Spleen (tissue), 11 donors: ENCODE measurements at regions not wholly inside any gene's neighbourhood (a gene's known extent, or its start where the extent isn't known, plus 50 kb on each side); places are given as distances from the start of the nearest gene placed in this dataset.
"Not testable (repeated sequence)": the region's sequence is repeated elsewhere in the genome, so short reads cannot be mapped to it uniquely, and the experiment has no call there.

Experiments
- DNase-seq: peaks from one replicate; pipeline ENCODE4 v3.0.0-alpha.2; 2020
- H3K27ac ChIP-seq, 8 donors: fragments of 200-600 bp; sonication (generic) in 7 of 8; 1 replicate in 4 of 8; 2 replicates in 4 of 8; pipeline versions ENCODE4 v1.5.0 to v1.8.0; 2016 to 2021; ENCODE audit warnings: inconsistent platforms in 4 of 8, mild to moderate bottlenecking in 4 of 8, moderate library complexity in 1 of 8
- H3K27me3 ChIP-seq, 7 donors: fragments of 200-600 bp; sonication (generic) in 6 of 7; replicated peaks in 1 of 7; 1 replicate in 4 of 7; 2 replicates in 3 of 7; pipeline versions ENCODE4 v1.5.0 to v1.8.0; 2016 to 2021; ENCODE audit warnings: inconsistent platforms in 3 of 7, mild to moderate bottlenecking in 1 of 7
- H3K36me3 ChIP-seq, 6 donors: fragments of 200-600 bp; sonication (generic) in 5 of 6; 1 replicate in 4 of 6; 2 replicates in 2 of 6; pipeline versions ENCODE4 v1.5.0 to v1.8.0; 2016 to 2021; ENCODE audit warnings: inconsistent platforms in 2 of 6
- H3K4me1 ChIP-seq, 6 donors: fragments of 200-600 bp; sonication (generic) in 5 of 6; 1 replicate in 3 of 6; 2 replicates in 3 of 6; pipeline versions ENCODE4 v1.5.0 to v1.8.0; 2016 to 2021; ENCODE audit warnings: inconsistent platforms in 3 of 6
- H3K4me3 ChIP-seq, 8 donors: fragments of 200-600 bp; sonication (generic) in 7 of 8; 1 replicate in 4 of 8; 2 replicates in 4 of 8; pipeline versions ENCODE4 v1.5.0 to v1.8.0; 2016 to 2021; ENCODE audit warnings: inconsistent platforms in 4 of 8, mild to moderate bottlenecking in 4 of 8, moderate library complexity in 2 of 8
- H3K9me3 ChIP-seq, 8 donors: fragments of 200-600 bp; sonication (generic) in 7 of 8; 1 replicate in 4 of 8; 2 replicates in 4 of 8; pipeline versions ENCODE4 v1.5.0 to v1.8.0; 2016 to 2021; ENCODE audit warnings: inconsistent platforms in 4 of 8
- POLR2A ChIP-seq, 3 donors: fragments of 450-650 bp; IDR thresholded peaks; one replicate each; pipeline ENCODE4 v1.5.1; 2017; ENCODE audit warnings: antibody characterized with exemption in 3 of 3, mild to moderate bottlenecking in 1 of 3
- POLR2AphosphoS5 ChIP-seq, 3 donors: sonication (generic); formaldehyde crosslinking; IDR thresholded peaks; one replicate each; pipeline ENCODE4 v1.5.1; 2017; ENCODE audit warnings: antibody characterized with exemption in 3 of 3
- WGBS, 5 donors: extraction: QIAGEN DNeasy Blood & Tissue Kit in 3 of 5; methylation state at CpG; one replicate each; pipeline versions ENCODE4 v1.1.5 to v1.1.7; 2013 to 2018; 5-methylcytosine and 5-hydroxymethylcytosine counted together
- intact Hi-C: fragments of 100-400 bp; cut with DNase I; formaldehyde crosslinking; loops from one replicate; pipeline ENCODE4 v1.15.0; 2023; ENCODE audit warnings: low total_unique reads
- TF ChIP-seq, protein P1 (sequence below), 11 experiments: fragments of 200-600 bp in 7 of 11; fragments of 450-650 bp in 4 of 11; sonication (generic) in 4 of 11; IDR thresholded peaks in 8 of 11; conservative IDR thresholded peaks in 3 of 11; 1 replicate in 7 of 11; 2 replicates in 4 of 11; pipeline versions ENCODE4 v1.4.0 to v1.8.0; 2016 to 2021; ENCODE audit warnings: antibody characterized with exemption in 11 of 11, inconsistent platforms in 4 of 11, mild to moderate bottlenecking in 1 of 11
- donor health status: healthy with polysubstance abuse.
- donor health status: DM: no; HTN: no; CAD: no; lungs with moderate emphysema.
- donor health status: DM: no; HTN: no; CAD: no.
- donor health status: Bipolar disorder and iron deficiency.
- donor health status: healthy.
- donor health status: DM: no; HTN: no; CAD: no.
- donor health status: DM: yes; HTN: yes; CAD: no.

DNA sequence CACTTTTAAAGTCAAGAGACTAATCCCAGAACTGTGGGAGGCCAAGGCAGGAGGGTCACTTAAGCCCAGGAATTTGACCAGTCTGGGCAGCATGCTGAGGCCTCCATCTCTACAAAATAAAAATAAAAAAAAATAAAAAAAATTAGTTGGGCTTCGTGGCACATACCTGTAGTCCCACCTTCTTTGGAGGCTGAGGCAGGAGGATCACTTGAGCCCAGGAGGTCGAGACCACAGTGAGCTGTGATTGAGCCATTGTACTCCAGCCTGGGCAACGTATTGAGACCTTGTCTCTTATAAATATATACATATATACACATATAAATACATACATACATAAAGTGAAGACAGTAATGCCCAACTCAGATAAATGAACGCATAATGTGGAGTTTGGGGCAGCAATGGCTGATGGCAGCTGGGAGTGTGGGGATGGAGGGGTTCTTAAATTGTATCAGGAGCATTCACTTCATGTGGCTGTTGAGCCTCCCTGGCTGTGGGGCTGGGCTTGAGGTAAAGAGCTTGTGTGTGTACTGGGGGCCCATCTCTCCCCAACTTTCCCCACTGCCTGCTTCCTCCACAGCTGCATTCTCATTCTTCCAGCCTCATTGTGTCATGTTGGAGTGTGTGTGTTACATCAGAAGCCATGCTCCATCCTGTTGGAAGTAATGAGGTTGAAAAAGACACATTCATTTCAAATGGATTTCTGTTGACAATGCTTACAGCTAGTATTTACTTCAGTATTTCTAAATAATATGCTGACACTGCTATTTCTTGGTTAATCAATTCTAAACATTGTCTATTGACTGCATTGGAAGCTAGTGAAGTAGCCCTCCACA, 96.5 kb upstream of the HS6ST1 start:
- H3K4me1 ChIP-seq: peaks cover 0 to 8% (median 0%) of the 10 kb centered on the region in 6 donors
- peaks cover 0 to 4% (median 0%) of the 10 kb centered on the region in 7 donors for H3K27me3 ChIP-seq
- no peak overlapping the region for H3K4me3 ChIP-seq
- no peaks in the 10 kb centered on the region for H3K36me3 ChIP-seq
- DNase-seq: peak; percentile 29
- intact Hi-C loops: no loop called here
- WGBS, 5 donors: 78 to 88% (median 80%) methylated on average over 4 of the region's 4 CpGs
- H3K27ac ChIP-seq: no peak overlapping the region
- TF ChIP-seq, protein P1, sequence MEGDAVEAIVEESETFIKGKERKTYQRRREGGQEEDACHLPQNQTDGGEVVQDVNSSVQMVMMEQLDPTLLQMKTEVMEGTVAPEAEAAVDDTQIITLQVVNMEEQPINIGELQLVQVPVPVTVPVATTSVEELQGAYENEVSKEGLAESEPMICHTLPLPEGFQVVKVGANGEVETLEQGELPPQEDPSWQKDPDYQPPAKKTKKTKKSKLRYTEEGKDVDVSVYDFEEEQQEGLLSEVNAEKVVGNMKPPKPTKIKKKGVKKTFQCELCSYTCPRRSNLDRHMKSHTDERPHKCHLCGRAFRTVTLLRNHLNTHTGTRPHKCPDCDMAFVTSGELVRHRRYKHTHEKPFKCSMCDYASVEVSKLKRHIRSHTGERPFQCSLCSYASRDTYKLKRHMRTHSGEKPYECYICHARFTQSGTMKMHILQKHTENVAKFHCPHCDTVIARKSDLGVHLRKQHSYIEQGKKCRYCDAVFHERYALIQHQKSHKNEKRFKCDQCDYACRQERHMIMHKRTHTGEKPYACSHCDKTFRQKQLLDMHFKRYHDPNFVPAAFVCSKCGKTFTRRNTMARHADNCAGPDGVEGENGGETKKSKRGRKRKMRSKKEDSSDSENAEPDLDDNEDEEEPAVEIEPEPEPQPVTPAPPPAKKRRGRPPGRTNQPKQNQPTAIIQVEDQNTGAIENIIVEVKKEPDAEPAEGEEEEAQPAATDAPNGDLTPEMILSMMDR (IDR thresholded peaks at IDR 0.05 in 8 of 11, conservative IDR thresholded peaks at IDR 0.05 in 3 of 11): no peak
- TF ChIP-seq POLR2A (IDR thresholded peaks at IDR 0.05) (no peak), POLR2AphosphoS5 (IDR thresholded peaks at IDR 0.05) (no peak)
- no peaks in the 10 kb centered on the region for H3K9me3 ChIP-seq

DNA sequence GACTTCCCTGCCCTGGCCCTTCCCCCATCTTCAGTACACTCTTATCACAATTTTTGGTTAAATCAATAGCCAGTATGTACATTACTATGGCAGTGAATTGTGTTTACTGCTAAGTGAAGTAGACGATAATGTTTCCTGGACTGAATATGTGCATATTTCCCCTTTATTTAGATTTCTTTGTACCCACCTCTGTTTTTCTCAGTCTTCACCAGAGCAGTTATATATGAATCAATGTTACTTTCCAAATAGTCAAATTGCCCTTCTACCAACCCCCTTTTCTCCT, 97.1 kb upstream of the HS6ST1 start:
- Histone ChIP-seq H3K27ac (no peak overlapping the region), H3K27me3 (peaks cover 0 to 4% (median 0%) of the 10 kb centered on the region in 7 donors), H3K4me1 (peaks cover 0 to 7% (median 0%) of the 10 kb centered on the region in 6 donors), H3K36me3 (no peaks in the 10 kb centered on the region), H3K4me3 (no peak overlapping the region), H3K9me3 (no peaks in the 10 kb centered on the region)
- WGBS, 5 donors: 54 to 97% (median 83%) methylated on average over 1 of the region's 1 CpG
- TF ChIP-seq POLR2A (IDR thresholded peaks at IDR 0.05) (no peak), POLR2AphosphoS5 (IDR thresholded peaks at IDR 0.05) (no peak)
- TF ChIP-seq, protein P1 (IDR thresholded peaks at IDR 0.05 in 8 of 11, conservative IDR thresholded peaks at IDR 0.05 in 3 of 11): no peak
- intact Hi-C loops: no loop called here
- no peak for DNase-seq

DNA sequence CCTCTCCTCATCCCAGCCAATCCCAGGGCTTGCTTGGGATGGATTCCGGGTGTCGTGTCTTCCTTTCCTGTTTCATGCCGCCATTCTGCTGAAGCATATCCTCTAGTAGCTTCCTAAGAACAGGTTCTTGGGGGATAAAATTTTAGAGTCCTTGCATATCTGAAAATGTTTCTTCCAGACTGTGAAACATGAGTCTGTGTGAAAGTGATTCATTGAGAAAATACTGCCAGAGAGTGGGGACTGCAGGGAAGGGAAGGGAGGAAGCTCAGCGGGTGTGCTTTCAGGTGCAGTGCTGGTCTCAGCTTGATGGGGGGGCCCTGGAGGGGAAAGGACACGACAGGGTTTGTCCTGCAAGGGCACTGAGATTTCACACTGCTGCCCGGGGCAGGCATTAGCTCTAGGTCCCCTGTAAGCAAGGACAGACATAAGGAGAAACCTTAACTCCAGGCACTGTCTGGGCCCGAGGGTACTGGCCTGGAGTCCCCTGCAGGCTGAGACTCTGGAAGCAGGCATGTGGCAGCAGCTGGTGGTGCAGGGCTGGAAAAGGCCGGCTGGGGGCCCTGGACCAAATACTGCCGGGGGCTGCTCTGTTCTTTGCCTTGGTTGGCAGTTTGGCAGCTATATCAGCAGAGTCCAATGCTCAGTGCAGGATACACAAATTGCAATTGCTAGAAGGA, 97.6 kb upstream of the HS6ST1 start:
- no peak overlapping the region for H3K27ac ChIP-seq
- 81 to 92% (median 88%) methylated on average over 9 of the region's 9 CpGs for WGBS, 5 donors
- intact Hi-C loops: no loop called here
- DNase-seq: peak; percentile 55
- no peaks in the 10 kb centered on the region for H3K36me3 ChIP-seq
- TF ChIP-seq POLR2AphosphoS5 (IDR thresholded peaks at IDR 0.05) (no peak), POLR2A (IDR thresholded peaks at IDR 0.05) (no peak)
- TF ChIP-seq, protein P1 (IDR thresholded peaks at IDR 0.05 in 8 of 11, conservative IDR thresholded peaks at IDR 0.05 in 3 of 11): no peak
- H3K9me3 ChIP-seq: no peaks in the 10 kb centered on the region
- H3K4me3 ChIP-seq: no peak overlapping the region
- peaks cover 0 to 7% (median 0%) of the 10 kb centered on the region in 6 donors for H3K4me1 ChIP-seq
- peaks cover 0 to 4% (median 0%) of the 10 kb centered on the region in 7 donors for H3K27me3 ChIP-seq

DNA sequence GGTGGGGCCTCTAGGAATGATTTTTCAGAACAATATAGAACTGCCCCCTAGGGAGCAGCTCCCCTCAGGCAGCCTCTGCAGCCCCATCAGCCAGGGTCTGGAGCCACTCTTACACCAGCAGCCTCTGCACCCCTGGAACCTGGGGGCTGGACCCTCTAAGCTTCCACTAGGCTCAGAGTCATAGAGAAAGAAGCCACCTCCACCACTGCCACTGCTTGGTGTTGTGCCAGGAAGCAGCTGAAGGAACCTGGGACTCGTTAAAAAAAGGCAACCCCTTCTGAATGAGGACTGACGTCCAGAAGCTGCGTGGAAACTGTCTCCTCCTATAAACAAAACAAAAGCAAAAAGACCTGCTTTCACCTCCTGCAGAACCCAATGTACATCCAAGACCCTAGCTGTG, 98.1 kb upstream of the HS6ST1 start:
- Histone ChIP-seq H3K4me3 (no peak overlapping the region), H3K9me3 (peaks cover 0 to 2% (median under 1%) of the 10 kb centered on the region in 8 donors), H3K4me1 (peaks cover 0 to 7% (median 0%) of the 10 kb centered on the region in 6 donors), H3K36me3 (no peaks in the 10 kb centered on the region), H3K27me3 (peaks cover 0 to 4% (median 0%) of the 10 kb centered on the region in 7 donors), H3K27ac (no peak overlapping the region)
- peak; percentile 29 for DNase-seq
- TF ChIP-seq POLR2AphosphoS5 (IDR thresholded peaks at IDR 0.05) (no peak), POLR2A (IDR thresholded peaks at IDR 0.05) (no peak)
- TF ChIP-seq, protein P1 (IDR thresholded peaks at IDR 0.05 in 8 of 11, conservative IDR thresholded peaks at IDR 0.05 in 3 of 11): no peak
- 40 to 49% (median 46%) methylated on average over 3 of the region's 3 CpGs for WGBS, 5 donors
- intact Hi-C loops: no loop called here

DNA sequence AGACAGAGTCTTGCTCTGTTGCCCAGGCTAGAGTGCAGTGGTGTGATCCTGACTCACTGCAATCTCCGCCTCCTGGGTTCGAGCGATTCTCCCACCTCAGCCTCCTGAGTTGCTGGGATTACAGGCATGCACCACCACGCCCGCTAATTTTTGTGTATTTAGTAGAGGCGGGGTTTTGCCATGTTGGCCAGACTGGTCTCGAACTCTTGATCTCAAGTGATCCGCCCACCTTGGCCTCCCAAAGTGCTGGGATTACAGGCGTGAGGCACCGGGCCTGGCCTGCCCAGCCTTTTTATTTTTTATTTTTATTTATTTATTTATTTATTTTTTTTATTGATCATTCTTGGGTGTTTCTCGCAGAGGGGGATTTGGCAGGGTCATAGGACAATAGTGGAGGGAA, 98.6 kb upstream of the HS6ST1 start:
- H3K4me3 ChIP-seq, H3K4me1 ChIP-seq, H3K27me3 ChIP-seq, H3K36me3 ChIP-seq, intact Hi-C loops, H3K9me3 ChIP-seq, H3K27ac ChIP-seq: not testable (repeated sequence)
- WGBS, 5 donors: 92 to 93% (median 92%) methylated on average over 10 to 11 of the region's 11 CpGs
- DNase-seq: peak; percentile 20
